Transverse colon (tissue), 4 donors: ENCODE measurements at regions not wholly inside any gene's neighbourhood (a gene's known extent, or its start where the extent isn't known, plus 50 kb on each side); places are given as distances from the start of the nearest gene placed in this dataset.

ENCODE experiments used
- DNase-seq: peaks from one replicate; pipeline ENCODE4 v3.0.0-alpha.2; 2019
- H3K27ac ChIP-seq, 4 donors: fragments of 200-600 bp; sonication (generic); 2 replicates each; pipeline ENCODE4 v1.5.1; 2016 to 2018; ENCODE audit warnings: inconsistent platforms in 4 of 4
- H3K27me3 ChIP-seq: fragments of 200-600 bp; sonication (generic); 2 replicates; pipeline ENCODE4 v1.5.1; 2017; ENCODE audit warnings: inconsistent platforms
- H3K36me3 ChIP-seq, 4 donors: fragments of 200-600 bp; sonication (generic); 2 replicates each; pipeline ENCODE4 v1.5.1; 2017 to 2019; ENCODE audit warnings: inconsistent platforms in 4 of 4
- H3K4me1 ChIP-seq, 4 donors: fragments of 200-600 bp; sonication (generic); 2 replicates each; pipeline ENCODE4 v1.5.1; 2017 to 2020; ENCODE audit warnings: inconsistent platforms in 4 of 4
- H3K4me3 ChIP-seq, 4 donors: fragments of 200-600 bp; sonication (generic); 1 replicate in 1 of 4; 2 replicates in 3 of 4; pipeline versions ENCODE4 v1.5.1 to v1.6.1; 2017 to 2019; ENCODE audit warnings: inconsistent platforms in 4 of 4
- H3K9me3 ChIP-seq, 2 donors: fragments of 200-600 bp; sonication (generic); 2 replicates each; pipeline ENCODE4 v1.5.1; 2017 to 2019; ENCODE audit warnings: inconsistent platforms in 2 of 2
- CTCF ChIP-seq, 5 experiments: fragments of 200-600 bp in 3 of 5; fragments of 450-650 bp in 2 of 5; sonication (generic) in 3 of 5; IDR thresholded peaks; 1 replicate in 2 of 5; 2 replicates in 3 of 5; pipeline ENCODE4 v1.5.1; 2016 to 2017; ENCODE audit warnings: antibody characterized with exemption in 5 of 5, inconsistent platforms in 3 of 5, mild to moderate bottlenecking in 2 of 5, moderate library complexity in 1 of 5
- EP300 ChIP-seq: sonication (generic); formaldehyde crosslinking; IDR thresholded peaks from one replicate; pipeline ENCODE4 v1.6.1; 2017; ENCODE audit warnings: antibody characterized with exemption, low read depth
- POLR2A ChIP-seq: fragments of 450-650 bp; IDR thresholded peaks from one replicate; pipeline ENCODE4 v1.6.1; 2016; ENCODE audit warnings: antibody characterized with exemption, mild to moderate bottlenecking, moderate library complexity
- POLR2AphosphoS5 ChIP-seq, 3 donors: sonication (generic); formaldehyde crosslinking; IDR thresholded peaks; one replicate each; pipeline ENCODE4 v1.6.1; 2016; ENCODE audit warnings: antibody characterized with exemption in 3 of 3
- WGBS, 2 donors: methylation state at CpG; one replicate each; pipeline ENCODE4 v1.1.5; 2018; ENCODE audit warnings: low coverage in 1 of 2; 5-methylcytosine and 5-hydroxymethylcytosine counted together
- in situ Hi-C, 4 donors: fragments of 200-750 bp; cut with MboI; loops; one replicate each; pipeline versions ENCODE4 v1.15.0 to v1.15.1; 2017; ENCODE audit warnings: low sequenced_read_pairs in 3 of 4, low pct_ligation_motif_present in 1 of 4, low pct_unique_long_range_greater_than_20kb in 1 of 4
- intact Hi-C: fragments of 100-400 bp; cut with DNase I; formaldehyde crosslinking; loops from one replicate; pipeline ENCODE4 v1.15.1; 2023; ENCODE audit warnings: low total_unique reads

- in situ Hi-C loops, result no loop called here
- Histone ChIP-seq H3K27ac (no peak overlapping the region), H3K4me3 (no peak overlapping the region), H3K27me3 (no peaks in the 10 kb centered on the region), H3K4me1 (no peaks in the 10 kb centered on the region), H3K36me3 (no peaks in the 10 kb centered on the region), H3K9me3 (no peaks in the 10 kb centered on the region)
- intact Hi-C loops, result no loop called here
- TF ChIP-seq POLR2AphosphoS5 (IDR thresholded peaks at IDR 0.05) (no peak), EP300 (no peak), CTCF (IDR thresholded peaks at IDR 0.05) (no peak), POLR2A (no peak)
- 91 to 96% methylated on average over 4 of the region's 4 CpGs for WGBS, 2 donors
- DNase-seq, result no peak
Measured at GRCh38 chr5:38112938-38113337, 145.4 kb upstream of the EGFLAM start.

- Histone ChIP-seq H3K27me3 (no peaks in the 10 kb centered on the region), H3K4me3 (no peak overlapping the region), H3K36me3 (no peaks in the 10 kb centered on the region), H3K9me3 (no peaks in the 10 kb centered on the region), H3K27ac (no peak overlapping the region), H3K4me1 (no peaks in the 10 kb centered on the region)
- no peak for DNase-seq
- intact Hi-C loops (no loop called here), in situ Hi-C loops (no loop called here)
- 68 to 88% methylated on average over 2 to 6 of the region's 6 CpGs for WGBS, 2 donors
- TF ChIP-seq CTCF (IDR thresholded peaks at IDR 0.05), result no peak
- TF ChIP-seq POLR2AphosphoS5 (IDR thresholded peaks at IDR 0.05), result no peak
- TF ChIP-seq EP300, result no peak
- TF ChIP-seq POLR2A, result no peak
Measured at GRCh38 chr5:38110130-38110529, 148.2 kb upstream of the EGFLAM start.

- Histone ChIP-seq H3K36me3 (no peaks in the 10 kb centered on the region), H3K4me1 (no peaks in the 10 kb centered on the region), H3K27ac (no peak overlapping the region), H3K9me3 (no peaks in the 10 kb centered on the region), H3K4me3 (no peak overlapping the region), H3K27me3 (no peaks in the 10 kb centered on the region)
- intact Hi-C loops, result no loop called here
- 84% methylated on average over 6 of the region's 6 CpGs; no CpG with 5 or more reads in 1 of the 2 donors for WGBS, 2 donors
- no peak for DNase-seq
- in situ Hi-C loops, result no loop called here
- TF ChIP-seq POLR2A (no peak), CTCF (IDR thresholded peaks at IDR 0.05) (no peak), EP300 (no peak), POLR2AphosphoS5 (IDR thresholded peaks at IDR 0.05) (no peak)
Measured at GRCh38 chr5:38107096-38107495, 151.3 kb upstream of the EGFLAM start.

DNA sequence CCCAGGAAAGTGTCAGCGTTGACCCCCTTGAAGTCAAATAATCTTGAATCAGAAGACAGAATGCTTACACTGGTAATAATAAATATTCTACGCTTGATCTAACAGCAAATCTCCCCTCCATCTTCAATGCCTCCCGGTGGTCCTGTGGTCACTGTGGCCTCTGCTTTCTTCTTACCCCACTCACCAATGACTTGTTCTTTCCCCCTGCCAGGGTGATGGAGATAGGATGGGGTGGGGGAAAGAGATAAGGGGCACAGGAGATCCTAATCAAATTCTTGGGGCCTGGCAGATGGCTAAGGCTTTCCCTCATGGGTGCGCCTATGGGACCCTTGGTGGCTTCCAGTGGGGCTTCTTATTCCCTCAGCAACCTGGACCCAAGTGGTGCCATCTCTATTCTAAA, 152.6 kb upstream of the EGFLAM start:
- TF ChIP-seq POLR2AphosphoS5 (IDR thresholded peaks at IDR 0.05), result no peak
- Histone ChIP-seq H3K27ac (no peak overlapping the region), H3K9me3 (no peaks in the 10 kb centered on the region), H3K4me3 (no peak overlapping the region), H3K4me1 (no peaks in the 10 kb centered on the region), H3K27me3 (no peaks in the 10 kb centered on the region), H3K36me3 (no peaks in the 10 kb centered on the region)
- WGBS, 2 donors, result 54 to 89% methylated on average over 3 to 4 of the region's 4 CpGs
- no peak for DNase-seq
- in situ Hi-C loops (no loop called here), intact Hi-C loops (no loop called here)

DNA sequence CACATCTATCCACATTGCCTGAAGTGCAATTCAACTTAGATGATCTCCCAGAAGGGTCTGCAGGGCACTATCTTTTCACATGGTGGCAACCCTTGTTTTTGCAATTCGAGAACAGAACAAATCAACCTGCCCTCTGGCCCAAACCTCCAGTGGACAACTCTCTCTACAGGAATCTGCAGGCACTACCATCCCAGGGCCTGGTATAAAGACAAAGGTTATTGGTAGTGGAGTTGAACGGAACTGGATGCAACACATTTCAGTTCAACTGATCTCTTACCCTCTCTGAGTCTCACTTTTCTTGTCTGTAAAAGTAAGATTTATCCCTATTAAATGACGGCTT, 153.2 kb upstream of the EGFLAM start:
- in situ Hi-C loops (no loop called here), intact Hi-C loops (no loop called here)
- H3K27ac ChIP-seq, result no peak overlapping the region
- DNase-seq, result no peak
- no peaks in the 10 kb centered on the region for H3K27me3 ChIP-seq
- H3K36me3 ChIP-seq, result no peaks in the 10 kb centered on the region
- no peak overlapping the region for H3K4me3 ChIP-seq
- TF ChIP-seq POLR2A (no peak), EP300 (no peak), CTCF (IDR thresholded peaks at IDR 0.05) (no peak), POLR2AphosphoS5 (IDR thresholded peaks at IDR 0.05) (no peak)
- H3K4me1 ChIP-seq, result no peaks in the 10 kb centered on the region
- WGBS, 2 donors, result 77% methylated on average over 3 of the region's 3 CpGs; no CpG with 5 or more reads in 1 of the 2 donors
- H3K9me3 ChIP-seq, result no peaks in the 10 kb centered on the region
